K562 (cell line): ENCODE measurements at regions not wholly inside any gene's neighbourhood (a gene's known extent, or its start where the extent isn't known, plus 50 kb on each side); places are given as distances from the start of the nearest gene placed in this dataset.

Experiments
- CREM ChIP-seq: IDR thresholded peaks from 2 replicates; pipeline ENCODE4 v1.6.1; 2014; ENCODE audit warnings: antibody characterized with exemption, low read depth
- ESRRA ChIP-seq: fragments of 450-650 bp; IDR thresholded peaks from 2 replicates; pipeline ENCODE4 v1.6.1; 2014; ENCODE audit warnings: low read depth, mild to moderate bottlenecking, moderate library complexity, borderline replicate concordance
- GABPA ChIP-seq: fragments of 200-800 bp; sonication (Bioruptor generic); conservative IDR thresholded peaks from 2 replicates; pipeline ENCODE4 v1.6.1; 2016; ENCODE audit warnings: low read depth, missing genetic modification characterization, missing compliant biosample characterization
- KLF16 ChIP-seq: IDR thresholded peaks from 2 replicates; pipeline ENCODE4 v1.6.1; 2016; ENCODE audit warnings: antibody characterized with exemption
- MAZ ChIP-seq, 2 experiments: fragments of 450-650 bp in 1 of 2; sonication (generic) in 1 of 2; formaldehyde crosslinking; IDR thresholded peaks in 1 of 2; conservative IDR thresholded peaks in 1 of 2; 2 replicates each; pipeline versions ENCODE4 v1.4.0 to v1.5.0; 2020; ENCODE audit warnings: mild to moderate bottlenecking in 1 of 2, missing genetic modification reagents in 1 of 2
- NCOA4 ChIP-seq: fragments of 450-650 bp; IDR thresholded peaks from 2 replicates; pipeline ENCODE4 v1.6.1; 2018; ENCODE audit warnings: mild to moderate bottlenecking; ENCODE audit not compliant: partially characterized antibody
- NFE2 ChIP-seq: IDR thresholded peaks from 2 replicates; pipeline ENCODE4 v1.6.1; 2014; ENCODE audit warnings: antibody characterized with exemption, low read depth
- TBL1XR1 ChIP-seq, 2 experiments: IDR thresholded peaks; 2 replicates each; pipeline ENCODE4 v1.6.1; 2012; ENCODE audit warnings: improper control_type of control experiment in 2 of 2, low read length in 2 of 2, mild to moderate bottlenecking in 1 of 2
- ZFX ChIP-seq: sonication (generic); formaldehyde crosslinking; IDR thresholded peaks from 2 replicates; pipeline ENCODE4 v1.8.0; 2022; ENCODE audit warnings: mild to moderate bottlenecking, missing genetic modification reagents, moderate library complexity
- ZNF121 ChIP-seq: sonication (generic); formaldehyde crosslinking; conservative IDR thresholded peaks from 2 replicates; pipeline ENCODE4 v1.8.0; 2022; ENCODE audit warnings: missing genetic modification reagents
- ZNF133 ChIP-seq: fragments of 250-450 bp; sonication (Bioruptor Pico); IDR thresholded peaks from 2 replicates; pipeline ENCODE4 v1.4.0; 2020; ENCODE audit warnings: mild to moderate bottlenecking
- TF ChIP-seq, protein P1 (sequence below): fragments of 450-650 bp; IDR thresholded peaks from 2 replicates; pipeline ENCODE4 v1.6.1; 2016; ENCODE audit warnings: borderline replicate concordance
- TF ChIP-seq, protein P2 (sequence below): fragments of 250-450 bp; sonication (Bioruptor Pico); IDR thresholded peaks from 2 replicates; pipeline ENCODE4 v1.5.1; 2021; ENCODE audit warnings: mild to moderate bottlenecking
- TF ChIP-seq, protein P3 (sequence below), 3 experiments: IDR thresholded peaks in 2 of 3; conservative IDR thresholded peaks in 1 of 3; 2 replicates each; pipeline ENCODE4 v1.5.1; 2011 to 2012; ENCODE audit warnings: low read length in 3 of 3, mild to moderate bottlenecking in 3 of 3, control low read depth in 2 of 3, improper control_type of control experiment in 1 of 3, inconsistent platforms in 1 of 3, low read depth in 1 of 3, mixed read lengths in 1 of 3, moderate library complexity in 1 of 3; ENCODE audit not compliant: insufficient read depth in 2 of 3

DNA sequence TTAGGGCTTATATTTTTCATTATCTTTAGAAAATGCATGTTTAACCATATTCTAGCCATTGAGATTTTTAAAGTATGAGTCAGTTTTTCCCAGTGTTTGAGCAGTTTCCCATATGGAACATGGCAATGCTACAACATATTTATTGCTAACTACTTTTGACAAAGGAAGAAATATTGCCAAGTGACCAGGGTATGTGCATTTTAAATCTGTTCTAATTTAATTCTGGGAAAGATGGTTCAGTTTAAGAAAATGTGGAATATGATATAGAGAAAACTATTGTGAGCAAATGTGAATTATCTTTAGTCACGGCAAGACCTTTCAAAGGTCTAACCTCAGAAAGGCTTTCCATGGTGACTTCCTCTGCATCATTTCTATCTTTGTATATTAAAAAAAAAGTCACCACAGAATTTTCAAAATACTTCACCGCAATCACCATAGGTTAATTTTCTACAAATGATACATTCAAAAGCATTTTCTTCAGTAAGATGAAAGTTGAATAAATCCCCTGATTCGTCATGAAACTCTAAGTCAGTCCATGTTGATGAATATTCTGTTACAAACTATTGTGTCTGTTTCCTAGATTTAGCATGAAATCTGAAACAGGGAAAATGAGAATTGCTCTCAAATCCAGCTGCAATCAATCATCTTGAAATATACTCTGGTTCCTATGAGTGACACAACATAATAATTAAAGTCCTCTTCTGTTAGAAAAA is 2349.0 kb upstream of the TENM3 start:
- TF ChIP-seq NFE2 (no peak), ZNF133 (CRISPR knock-in tag) (no peak), MAZ (CRISPR knock-in tag; conservative IDR thresholded peaks at IDR 0.05 in 1 of 2, IDR thresholded peaks at IDR 0.05 in 1 of 2) (no peak), CREM (no peak), TBL1XR1 (IDR thresholded peaks at IDR 0.05; ENCODE audit: low read length in 2 of 2) (no peak), ZFX (CRISPR knock-in tag) (no peak), KLF16 (no peak), NCOA4 (no peak), GABPA (tag) (no peak), ESRRA (no peak), ZNF121 (CRISPR knock-in tag) (no peak)
- TF ChIP-seq, protein P1, sequence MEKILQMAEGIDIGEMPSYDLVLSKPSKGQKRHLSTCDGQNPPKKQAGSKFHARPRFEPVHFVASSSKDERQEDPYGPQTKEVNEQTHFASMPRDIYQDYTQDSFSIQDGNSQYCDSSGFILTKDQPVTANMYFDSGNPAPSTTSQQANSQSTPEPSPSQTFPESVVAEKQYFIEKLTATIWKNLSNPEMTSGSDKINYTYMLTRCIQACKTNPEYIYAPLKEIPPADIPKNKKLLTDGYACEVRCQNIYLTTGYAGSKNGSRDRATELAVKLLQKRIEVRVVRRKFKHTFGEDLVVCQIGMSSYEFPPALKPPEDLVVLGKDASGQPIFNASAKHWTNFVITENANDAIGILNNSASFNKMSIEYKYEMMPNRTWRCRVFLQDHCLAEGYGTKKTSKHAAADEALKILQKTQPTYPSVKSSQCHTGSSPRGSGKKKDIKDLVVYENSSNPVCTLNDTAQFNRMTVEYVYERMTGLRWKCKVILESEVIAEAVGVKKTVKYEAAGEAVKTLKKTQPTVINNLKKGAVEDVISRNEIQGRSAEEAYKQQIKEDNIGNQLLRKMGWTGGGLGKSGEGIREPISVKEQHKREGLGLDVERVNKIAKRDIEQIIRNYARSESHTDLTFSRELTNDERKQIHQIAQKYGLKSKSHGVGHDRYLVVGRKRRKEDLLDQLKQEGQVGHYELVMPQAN, result no peak
- TF ChIP-seq, protein P2, sequence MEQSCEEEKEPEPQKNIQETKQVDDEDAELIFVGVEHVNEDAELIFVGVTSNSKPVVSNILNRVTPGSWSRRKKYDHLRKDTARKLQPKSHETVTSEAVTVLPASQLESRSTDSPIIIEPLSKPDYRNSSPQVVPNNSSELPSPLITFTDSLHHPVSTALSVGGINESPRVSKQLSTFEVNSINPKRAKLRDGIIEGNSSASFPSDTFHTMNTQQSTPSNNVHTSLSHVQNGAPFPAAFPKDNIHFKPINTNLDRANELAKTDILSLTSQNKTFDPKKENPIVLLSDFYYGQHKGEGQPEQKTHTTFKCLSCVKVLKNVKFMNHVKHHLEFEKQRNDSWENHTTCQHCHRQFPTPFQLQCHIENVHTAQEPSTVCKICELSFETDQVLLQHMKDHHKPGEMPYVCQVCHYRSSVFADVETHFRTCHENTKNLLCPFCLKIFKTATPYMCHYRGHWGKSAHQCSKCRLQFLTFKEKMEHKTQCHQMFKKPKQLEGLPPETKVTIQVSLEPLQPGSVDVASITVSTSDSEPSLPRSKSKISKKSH (CRISPR knock-in tag), result no peak
- TF ChIP-seq, protein P3, sequence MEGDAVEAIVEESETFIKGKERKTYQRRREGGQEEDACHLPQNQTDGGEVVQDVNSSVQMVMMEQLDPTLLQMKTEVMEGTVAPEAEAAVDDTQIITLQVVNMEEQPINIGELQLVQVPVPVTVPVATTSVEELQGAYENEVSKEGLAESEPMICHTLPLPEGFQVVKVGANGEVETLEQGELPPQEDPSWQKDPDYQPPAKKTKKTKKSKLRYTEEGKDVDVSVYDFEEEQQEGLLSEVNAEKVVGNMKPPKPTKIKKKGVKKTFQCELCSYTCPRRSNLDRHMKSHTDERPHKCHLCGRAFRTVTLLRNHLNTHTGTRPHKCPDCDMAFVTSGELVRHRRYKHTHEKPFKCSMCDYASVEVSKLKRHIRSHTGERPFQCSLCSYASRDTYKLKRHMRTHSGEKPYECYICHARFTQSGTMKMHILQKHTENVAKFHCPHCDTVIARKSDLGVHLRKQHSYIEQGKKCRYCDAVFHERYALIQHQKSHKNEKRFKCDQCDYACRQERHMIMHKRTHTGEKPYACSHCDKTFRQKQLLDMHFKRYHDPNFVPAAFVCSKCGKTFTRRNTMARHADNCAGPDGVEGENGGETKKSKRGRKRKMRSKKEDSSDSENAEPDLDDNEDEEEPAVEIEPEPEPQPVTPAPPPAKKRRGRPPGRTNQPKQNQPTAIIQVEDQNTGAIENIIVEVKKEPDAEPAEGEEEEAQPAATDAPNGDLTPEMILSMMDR (IDR thresholded peaks at IDR 0.05 in 2 of 3, conservative IDR thresholded peaks at IDR 0.05 in 1 of 3; ENCODE audit: insufficient read depth in 2 of 3, low read depth in 1 of 3, low read length in 3 of 3), result no peak
